Left ventricle myocardium inferior (tissue), 1 donor: ENCODE measurements at regions not wholly inside any gene's neighbourhood (a gene's known extent, or its start where the extent isn't known, plus 50 kb on each side); places are given as distances from the start of the nearest gene placed in this dataset.

Source experiments
- DNase-seq: peaks from one replicate; pipeline ENCODE4 v3.0.0-alpha.2; 2020
- H3K27ac ChIP-seq: fragments of 200-600 bp; replicated peaks from 2 replicates; pipeline ENCODE4 v1.8.0; 2021
- H3K27me3 ChIP-seq: fragments of 200-600 bp; 2 replicates; pipeline ENCODE4 v1.8.0; 2021; ENCODE audit warnings: low read depth
- H3K36me3 ChIP-seq: fragments of 200-600 bp; 2 replicates; pipeline ENCODE4 v1.8.0; 2021
- H3K4me1 ChIP-seq: fragments of 200-600 bp; 2 replicates; pipeline ENCODE4 v1.8.0; 2021
- H3K4me3 ChIP-seq: fragments of 200-600 bp; 2 replicates; pipeline ENCODE4 v1.8.0; 2021; ENCODE audit warnings: mild to moderate bottlenecking, moderate library complexity
- H3K9me3 ChIP-seq: fragments of 200-600 bp; replicated peaks from 2 replicates; pipeline ENCODE4 v1.8.0; 2021
- intact Hi-C: fragments of 100-400 bp; cut with micrococcal nuclease; formaldehyde crosslinking; loops from one replicate; pipeline ENCODE4 v1.11.0; 2022
- TF ChIP-seq, protein P1 (sequence below): fragments of 200-600 bp; IDR thresholded peaks from 2 replicates; pipeline ENCODE4 v1.8.0; 2021; ENCODE audit warnings: antibody characterized with exemption, mild to moderate bottlenecking, borderline replicate concordance
- donor health status: DM: no; HTN: yes; CAD: no; lungs with severe emphysema.

DNA sequence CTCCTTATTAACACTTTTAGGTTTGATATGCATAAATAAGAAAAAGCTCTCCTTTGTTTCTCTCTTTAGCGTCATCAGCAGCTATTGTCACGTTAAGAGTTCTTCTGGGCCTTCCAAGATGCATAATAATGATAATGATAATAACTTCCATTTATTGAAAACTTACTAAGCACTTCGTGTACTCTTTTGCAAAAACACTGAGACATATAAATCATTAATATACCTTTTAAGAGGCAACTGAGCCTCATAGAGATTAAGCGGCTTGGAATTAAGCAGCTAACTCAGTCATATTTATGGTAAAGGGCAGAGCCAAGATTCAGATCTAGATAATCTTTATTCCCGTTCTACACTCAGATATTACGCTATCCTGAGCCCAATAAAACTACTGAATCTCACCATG is 1105.1 kb downstream of the OLFM4 start:
- no peak for DNase-seq
- Histone ChIP-seq H3K27ac (no peak overlapping the region), H3K9me3 (no peaks in the 10 kb centered on the region), H3K36me3 (no peaks in the 10 kb centered on the region), H3K4me3 (no peak overlapping the region), H3K27me3 (no peaks in the 10 kb centered on the region), H3K4me1 (no peaks in the 10 kb centered on the region)
- intact Hi-C loops, result no loop called here
- TF ChIP-seq, protein P1, sequence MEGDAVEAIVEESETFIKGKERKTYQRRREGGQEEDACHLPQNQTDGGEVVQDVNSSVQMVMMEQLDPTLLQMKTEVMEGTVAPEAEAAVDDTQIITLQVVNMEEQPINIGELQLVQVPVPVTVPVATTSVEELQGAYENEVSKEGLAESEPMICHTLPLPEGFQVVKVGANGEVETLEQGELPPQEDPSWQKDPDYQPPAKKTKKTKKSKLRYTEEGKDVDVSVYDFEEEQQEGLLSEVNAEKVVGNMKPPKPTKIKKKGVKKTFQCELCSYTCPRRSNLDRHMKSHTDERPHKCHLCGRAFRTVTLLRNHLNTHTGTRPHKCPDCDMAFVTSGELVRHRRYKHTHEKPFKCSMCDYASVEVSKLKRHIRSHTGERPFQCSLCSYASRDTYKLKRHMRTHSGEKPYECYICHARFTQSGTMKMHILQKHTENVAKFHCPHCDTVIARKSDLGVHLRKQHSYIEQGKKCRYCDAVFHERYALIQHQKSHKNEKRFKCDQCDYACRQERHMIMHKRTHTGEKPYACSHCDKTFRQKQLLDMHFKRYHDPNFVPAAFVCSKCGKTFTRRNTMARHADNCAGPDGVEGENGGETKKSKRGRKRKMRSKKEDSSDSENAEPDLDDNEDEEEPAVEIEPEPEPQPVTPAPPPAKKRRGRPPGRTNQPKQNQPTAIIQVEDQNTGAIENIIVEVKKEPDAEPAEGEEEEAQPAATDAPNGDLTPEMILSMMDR, result no peak

DNA sequence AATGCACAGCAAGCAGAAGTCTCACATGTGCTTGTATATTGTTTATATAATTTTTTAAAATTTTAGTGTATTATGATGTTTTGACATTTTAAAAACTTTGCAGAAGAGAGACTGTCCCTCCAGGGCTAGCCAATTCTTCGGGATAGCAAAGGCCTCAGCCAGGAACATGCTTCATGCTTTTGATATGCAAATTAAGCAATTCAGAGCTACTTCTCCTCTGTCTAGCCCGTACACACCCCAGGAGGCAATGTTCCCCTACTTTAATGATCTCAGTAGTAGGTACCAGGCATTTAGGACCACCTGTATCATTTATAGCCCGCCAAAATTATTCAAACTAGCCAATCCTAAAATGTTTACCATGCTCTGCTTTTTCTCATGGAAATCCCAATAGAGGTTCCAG is 1116.2 kb downstream of the OLFM4 start:
- TF ChIP-seq, protein P1, result no peak
- DNase-seq, result no peak
- intact Hi-C loops, result no loop called here
- H3K36me3 ChIP-seq, result no peaks in the 10 kb centered on the region
- H3K9me3 ChIP-seq, result peaks cover 7% of the 10 kb centered on the region
- H3K27me3 ChIP-seq, result no peaks in the 10 kb centered on the region
- no peaks in the 10 kb centered on the region for H3K4me1 ChIP-seq
- no peak overlapping the region for H3K27ac ChIP-seq
- H3K4me3 ChIP-seq, result no peak overlapping the region

DNA sequence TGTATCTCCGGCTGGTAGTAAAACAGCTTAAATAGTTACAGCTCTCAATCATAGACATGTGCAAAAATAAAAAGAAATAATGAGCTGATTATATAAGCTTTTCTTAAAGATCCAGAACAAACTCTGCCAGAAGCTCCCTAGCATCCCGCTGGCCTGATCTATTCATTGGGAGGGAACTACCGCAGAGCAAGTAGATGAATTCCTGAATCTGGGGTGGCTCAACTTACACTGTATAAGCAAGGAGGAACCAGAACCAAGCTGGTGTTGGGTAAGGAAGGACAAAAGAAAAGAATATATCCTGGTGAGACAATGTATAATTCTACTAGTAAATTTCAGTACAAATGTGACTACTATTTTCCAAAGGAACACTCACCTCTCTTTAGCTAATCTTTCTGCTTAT is 1122.2 kb downstream of the OLFM4 start:
- no peak for DNase-seq

DNA sequence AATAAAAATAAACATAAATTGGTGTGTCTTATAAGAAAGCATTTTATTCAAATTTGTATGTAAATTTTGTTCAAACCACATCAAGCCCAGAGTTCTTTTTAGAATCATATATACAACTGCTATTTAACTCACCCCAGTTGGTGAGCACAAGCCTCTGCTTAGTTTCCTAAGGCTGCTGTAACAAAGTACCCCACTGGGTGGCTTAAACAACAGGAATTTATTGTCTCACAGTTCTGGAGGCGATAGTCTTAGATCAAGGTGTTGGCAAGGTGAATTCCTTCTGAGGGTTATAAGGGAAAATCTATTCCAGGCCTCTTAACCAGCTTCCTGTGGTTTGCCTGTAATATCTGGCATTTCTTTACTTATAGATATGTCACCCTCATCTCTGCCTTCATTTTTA is 1133.5 kb downstream of the OLFM4 start:
- intact Hi-C loops, result no loop called here
- Histone ChIP-seq H3K4me1 (no peaks in the 10 kb centered on the region), H3K27me3 (no peaks in the 10 kb centered on the region), H3K36me3 (no peaks in the 10 kb centered on the region), H3K27ac (no peak overlapping the region), H3K4me3 (no peak overlapping the region), H3K9me3 (no peaks in the 10 kb centered on the region)
- no peak for DNase-seq
- TF ChIP-seq, protein P1, result no peak

More for the DNA sequence above, 1122.2 kb downstream of the OLFM4 start:
- H3K4me3 ChIP-seq, result no peak overlapping the region
- no peak overlapping the region for H3K27ac ChIP-seq
- H3K36me3 ChIP-seq, result no peaks in the 10 kb centered on the region
- TF ChIP-seq, protein P1, result no peak
- H3K27me3 ChIP-seq, result no peaks in the 10 kb centered on the region
- intact Hi-C loops, result no loop called here
- H3K4me1 ChIP-seq, result no peaks in the 10 kb centered on the region
- H3K9me3 ChIP-seq, result peaks cover 7% of the 10 kb centered on the region

DNA sequence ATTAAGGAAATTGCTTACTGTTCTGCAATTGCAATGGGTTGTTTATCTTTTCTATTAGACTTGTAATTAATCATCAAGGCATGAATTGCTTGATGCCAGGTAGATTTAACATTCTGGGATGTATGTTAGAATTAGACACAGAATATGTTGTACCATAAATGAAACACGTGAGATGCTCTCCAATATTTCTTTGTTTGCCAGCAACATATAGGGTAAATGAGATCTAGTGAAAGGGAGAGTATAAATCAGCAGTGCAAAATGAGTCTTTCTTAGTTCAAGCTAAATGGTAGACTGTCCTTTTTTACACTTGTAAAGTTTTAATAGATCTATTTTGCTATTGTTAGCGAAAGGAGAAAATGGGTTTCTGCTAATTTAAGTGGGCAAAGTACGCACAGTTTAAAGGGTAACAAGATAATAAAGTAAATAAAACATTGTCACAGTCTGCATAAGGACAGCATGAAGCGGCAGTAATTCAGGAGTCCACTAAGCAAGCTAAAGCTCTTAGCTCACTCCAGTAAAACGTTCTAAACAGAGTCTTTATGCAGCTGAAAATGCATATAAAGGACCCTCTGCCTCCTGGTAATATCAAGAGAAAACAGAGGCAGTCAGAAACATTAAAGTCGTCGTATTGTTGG is 1137.1 kb downstream of the OLFM4 start:
- H3K4me1 ChIP-seq, result no peaks in the 10 kb centered on the region
- H3K36me3 ChIP-seq, result no peaks in the 10 kb centered on the region
- no peak overlapping the region for H3K4me3 ChIP-seq
- TF ChIP-seq, protein P1, result no peak
- intact Hi-C loops, result no loop called here
- no peak for DNase-seq
- no peaks in the 10 kb centered on the region for H3K9me3 ChIP-seq
- no peak overlapping the region for H3K27ac ChIP-seq
- H3K27me3 ChIP-seq, result no peaks in the 10 kb centered on the region
